ENCODE measurements at regions not wholly inside any gene's neighbourhood (a gene's known extent, or its start where the extent isn't known, plus 50 kb on each side); places are given as distances from the start of the nearest gene placed in this dataset.
"Not testable (repeated sequence)": the region's sequence is repeated elsewhere in the genome, so short reads cannot be mapped to it uniquely, and the experiment has no call there.

GRCh38 chr3:80676261-80676660 is 908.5 kb upstream of the ROBO1 start:
- POLR2A ChIA-PET: no interaction called here
- CTCF ChIA-PET: no interaction called here

DNA sequence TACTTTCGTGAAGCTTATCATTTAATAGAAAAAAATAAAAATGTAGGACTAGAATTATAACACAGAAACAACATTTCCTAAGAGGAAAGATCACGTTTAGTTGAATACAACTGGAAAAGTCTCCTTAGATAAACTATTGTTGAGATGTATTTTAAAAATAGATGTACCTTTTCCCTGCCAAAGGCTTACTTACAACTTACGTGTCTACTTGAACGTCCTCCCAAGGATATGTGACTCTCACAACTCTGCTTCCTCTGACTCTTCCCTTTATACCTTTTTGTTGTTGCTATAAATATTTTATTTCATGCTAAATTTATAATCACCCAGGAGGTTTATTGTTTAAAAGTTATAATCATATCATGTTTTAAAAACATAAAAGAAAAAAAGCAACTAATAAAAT is 908.0 kb upstream of the ROBO1 start:
- POLR2A ChIA-PET: no interaction called here
- CTCF ChIA-PET: no interaction called here

DNA sequence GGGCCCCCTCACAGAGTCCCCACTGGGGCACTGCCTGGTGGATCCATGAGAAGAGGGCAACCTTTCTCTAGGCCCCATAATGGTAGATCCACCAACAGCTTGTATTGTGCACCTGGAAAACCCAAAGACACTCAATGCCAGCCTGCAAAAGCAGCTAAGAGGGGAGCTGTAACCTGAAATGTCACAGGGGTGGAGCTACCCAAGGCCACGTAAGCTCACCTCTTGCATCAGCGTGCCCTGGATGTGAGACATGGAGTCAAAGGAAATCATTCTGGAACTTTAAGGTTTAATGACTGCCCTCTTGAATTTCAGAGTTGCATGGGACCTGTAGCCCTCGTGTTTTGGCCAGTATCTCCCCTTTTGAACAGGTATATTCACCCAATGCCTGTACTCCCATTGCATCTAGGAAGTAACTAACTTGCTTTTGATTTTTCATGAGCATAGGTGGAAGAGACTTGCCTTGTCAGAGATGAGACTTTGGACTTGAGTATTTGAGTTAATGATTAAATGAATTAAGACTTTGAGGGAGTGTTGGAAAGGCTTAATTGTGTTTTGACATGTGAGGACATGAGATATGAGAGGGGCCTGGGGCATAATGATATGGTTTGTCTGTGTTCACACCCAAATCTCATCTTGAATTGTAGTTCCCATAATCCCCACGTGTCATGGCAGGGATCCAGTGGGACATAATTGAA is 900.9 kb upstream of the ROBO1 start:
- ChIA-PET POLR2A (no interaction called here), CTCF (no interaction called here)

DNA sequence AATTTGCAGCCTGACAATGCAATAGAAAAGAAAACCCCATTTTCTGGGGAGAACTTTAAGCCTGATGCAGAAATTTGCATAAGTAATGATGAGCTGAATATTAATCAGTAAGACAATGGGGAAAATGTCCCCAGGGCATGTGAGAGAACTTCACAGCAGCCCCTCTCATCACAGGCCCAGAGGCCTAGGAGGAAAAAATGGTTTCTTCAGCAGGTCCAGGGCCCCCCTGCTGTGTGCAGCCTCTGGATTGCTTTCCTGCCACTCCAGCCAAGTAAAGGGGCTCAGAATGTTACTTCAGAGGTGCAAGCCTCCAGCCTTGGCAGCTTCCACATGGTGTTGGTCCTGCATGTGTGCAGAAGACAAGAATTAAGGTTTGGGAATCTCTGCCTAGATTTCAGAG is 900.3 kb upstream of the ROBO1 start:
- ChIA-PET POLR2A (no interaction called here), CTCF (no interaction called here)

DNA sequence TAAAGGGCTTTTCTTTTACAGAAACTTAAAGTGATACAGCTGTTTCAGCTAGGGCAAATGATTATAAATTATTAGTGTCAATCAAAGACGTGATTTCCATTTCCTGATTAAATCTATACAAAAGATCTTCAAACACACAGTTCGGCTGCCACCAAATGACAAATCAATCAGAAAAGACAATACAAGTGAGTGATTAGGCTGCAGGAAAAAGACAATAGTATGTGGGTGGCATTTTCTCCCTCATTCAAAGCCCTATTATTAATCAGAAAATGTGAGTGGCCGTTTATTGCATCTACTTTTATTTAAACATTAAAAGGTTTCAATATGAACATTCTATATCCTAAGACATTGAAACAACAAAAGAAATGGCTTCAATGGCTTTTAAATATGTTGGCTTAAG is 895.6 kb upstream of the ROBO1 start:
- POLR2A ChIA-PET: no interaction called here
- CTCF ChIA-PET: no interaction called here

GRCh38 chr3:80655216-80655615 is 887.4 kb upstream of the ROBO1 start:
- POLR2A ChIA-PET: no interaction called here
- CTCF ChIA-PET: no interaction called here

- CTCF ChIA-PET: no interaction called here
- POLR2A ChIA-PET: no interaction called here
These were observed 881.4 kb upstream of the ROBO1 start for GRCh38 chr3:80649170-80649569.

GRCh38 chr3:80643421-80643820 is 875.6 kb upstream of the ROBO1 start:
- POLR2A ChIA-PET: no interaction called here
- CTCF ChIA-PET: no interaction called here

DNA sequence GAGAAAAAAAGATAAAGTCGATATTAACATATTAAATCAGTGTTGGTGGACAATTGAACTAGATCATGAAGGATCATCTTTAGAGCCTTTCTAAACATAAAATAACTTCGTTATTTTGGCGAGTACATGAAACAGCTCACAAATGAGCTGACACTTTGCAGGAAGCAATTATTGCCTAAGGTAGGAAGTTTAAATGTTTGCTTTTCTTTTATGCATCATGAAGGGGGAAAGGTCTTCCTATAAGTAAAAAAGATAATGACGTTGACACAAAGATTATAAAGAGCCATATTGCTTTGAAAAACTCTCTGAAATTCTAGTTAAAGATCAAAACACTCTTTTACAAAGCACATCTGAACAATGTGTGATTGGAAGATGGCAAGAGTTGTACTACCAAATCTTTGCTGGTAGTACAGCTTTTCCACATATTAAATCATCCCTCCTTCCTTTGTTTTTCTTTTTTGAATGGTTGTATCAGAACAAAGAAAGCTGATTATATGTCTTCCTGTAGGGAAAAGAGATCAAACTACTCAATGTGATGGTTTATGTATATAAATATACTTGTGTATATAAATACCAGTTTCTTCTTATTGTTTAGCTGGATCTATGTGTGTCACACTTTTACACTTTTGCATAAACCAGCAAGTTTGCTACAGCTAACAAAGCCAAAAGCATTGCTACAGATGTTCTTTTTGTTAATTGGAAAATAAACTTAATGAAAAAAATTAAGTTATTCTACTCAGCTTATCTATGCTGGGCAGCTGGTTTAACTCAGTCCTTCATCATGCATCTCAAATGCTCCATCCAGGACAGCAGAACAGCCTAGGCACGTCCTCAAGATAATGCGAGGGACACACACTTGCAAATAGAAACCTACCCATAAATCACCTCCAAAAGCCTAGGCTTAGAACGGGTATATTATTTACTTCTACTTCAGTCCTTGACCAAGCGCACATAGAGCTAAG is 850.8 kb upstream of the ROBO1 start:
- POLR2A ChIA-PET: no interaction called here

DNA sequence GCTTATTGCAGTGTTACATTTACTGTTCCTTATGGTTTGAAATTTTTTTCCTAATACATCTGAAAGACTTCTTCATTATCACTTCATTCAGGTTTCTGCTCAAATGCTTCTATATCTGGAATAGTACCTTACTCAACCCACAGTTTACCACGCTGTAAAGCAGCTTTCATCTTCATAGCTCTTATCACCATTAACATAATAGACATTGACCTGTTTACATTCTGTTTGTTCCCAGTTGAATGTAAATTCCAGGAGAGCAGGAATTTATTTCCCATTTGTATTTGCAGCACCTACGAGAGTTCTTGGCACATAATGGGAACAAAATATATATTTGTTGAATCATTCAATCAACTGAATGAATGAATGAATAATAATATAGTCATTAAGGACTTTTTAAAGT is 844.6 kb upstream of the ROBO1 start:
- ChIA-PET CTCF (no interaction called here), POLR2A (no interaction called here)

More for the DNA sequence above, 850.8 kb upstream of the ROBO1 start:
- CTCF ChIA-PET: no interaction called here

DNA sequence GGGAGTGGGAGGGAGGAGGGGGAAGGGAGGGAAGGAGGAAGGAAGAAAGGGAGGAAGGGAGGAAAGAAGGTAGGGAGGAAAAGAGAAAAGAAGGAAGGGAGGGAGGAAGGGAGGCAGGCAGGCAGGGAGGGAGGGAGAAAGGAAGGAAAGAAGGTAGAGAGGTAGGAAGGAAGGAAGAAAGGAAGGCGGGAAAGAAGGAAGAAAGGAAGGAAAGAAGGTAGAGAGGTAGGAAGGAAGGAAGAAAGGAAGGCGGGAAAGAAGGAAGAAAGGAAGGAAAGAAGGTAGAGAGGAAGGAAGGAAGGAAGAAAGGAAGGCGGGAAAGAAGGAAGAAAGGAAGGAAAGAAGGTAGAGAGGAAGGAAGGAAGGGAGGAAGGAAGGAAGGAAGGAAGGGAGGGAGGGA is 840.3 kb upstream of the ROBO1 start:
- POLR2A ChIA-PET, CTCF ChIA-PET: not testable (repeated sequence)

DNA sequence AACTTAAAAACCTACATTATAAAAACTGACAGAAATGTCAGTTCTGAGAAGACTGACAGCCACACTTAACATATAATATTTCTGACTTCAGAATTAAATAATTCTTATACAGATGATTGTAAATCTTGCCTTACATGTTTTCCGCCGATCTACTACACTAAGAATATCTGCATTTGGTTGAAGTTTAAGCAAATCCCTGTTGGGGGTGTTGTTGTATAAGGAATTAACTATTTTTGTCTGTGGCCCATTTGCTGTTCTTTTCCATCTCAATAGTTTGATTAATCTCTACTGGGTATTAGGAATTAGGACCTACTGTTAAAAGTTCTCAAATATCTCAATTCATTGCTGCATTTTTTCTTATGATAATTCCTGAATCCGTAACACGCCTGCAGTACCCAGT is 838.3 kb upstream of the ROBO1 start:
- ChIA-PET CTCF (no interaction called here), POLR2A (no interaction called here)

GRCh38 chr3:80601479-80601878 is 833.7 kb upstream of the ROBO1 start:
- CTCF ChIA-PET: no interaction called here
- POLR2A ChIA-PET: no interaction called here

DNA sequence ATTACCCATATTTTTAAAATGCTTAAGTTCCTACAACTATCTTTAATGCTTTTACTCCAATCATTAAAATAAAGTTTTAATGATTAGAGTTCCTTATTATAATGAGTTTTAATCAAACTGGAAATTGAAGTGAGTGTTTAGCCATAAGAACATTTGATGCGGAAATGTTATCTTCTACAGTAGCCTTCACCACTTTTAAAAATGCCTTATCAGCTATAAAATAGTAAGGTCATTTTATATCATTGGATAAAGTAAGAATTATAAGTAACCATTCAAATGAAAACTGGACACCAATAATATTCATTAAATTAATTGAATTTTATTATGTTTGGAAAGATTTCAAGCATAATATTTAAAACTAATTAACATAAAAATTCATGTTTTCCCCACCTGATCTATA is 825.0 kb upstream of the ROBO1 start:
- ChIA-PET CTCF (no interaction called here), POLR2A (no interaction called here)

DNA sequence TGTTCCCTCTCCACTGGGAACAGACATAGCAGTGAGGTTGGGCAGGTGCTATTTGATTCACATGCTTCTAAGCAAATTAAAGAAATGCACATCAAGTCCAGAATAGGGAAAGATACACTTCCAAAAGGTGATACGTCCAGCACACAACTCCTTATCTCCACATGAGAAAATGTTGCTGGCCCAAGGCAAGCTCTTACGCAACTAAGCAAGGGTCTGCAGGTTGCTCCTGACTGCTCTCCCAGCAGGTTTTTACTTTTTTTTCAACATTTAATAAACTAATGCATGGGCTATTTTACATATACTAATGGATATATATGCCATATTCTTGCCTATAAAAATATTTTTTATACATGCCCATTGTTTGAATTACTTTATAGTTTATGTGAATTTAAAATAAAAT is 818.5 kb upstream of the ROBO1 start:
- ChIA-PET CTCF (no interaction called here), POLR2A (no interaction called here)

DNA sequence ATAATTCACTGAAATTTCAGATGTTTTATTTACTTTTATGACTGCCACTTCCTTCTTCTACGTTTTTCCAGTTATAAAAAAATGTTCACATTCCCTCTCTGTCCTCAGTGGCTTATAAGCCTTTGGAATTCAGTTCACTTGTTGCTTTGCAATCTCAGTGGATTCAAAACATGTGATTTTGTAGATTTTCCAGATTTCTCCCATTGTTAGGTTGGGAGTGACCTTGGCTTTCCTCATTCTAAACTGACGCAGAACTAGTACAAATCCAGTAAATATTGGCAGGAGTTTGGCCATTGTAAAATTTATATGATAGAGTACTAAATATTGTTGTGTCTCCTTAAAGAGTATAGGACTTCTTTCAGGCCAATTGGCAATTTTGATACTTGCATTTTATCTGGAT is 812.3 kb upstream of the ROBO1 start:
- CTCF ChIA-PET: no interaction called here

GRCh38 chr3:80564391-80564790 is 796.6 kb upstream of the ROBO1 start:
- ChIA-PET CTCF (no interaction called here), POLR2A (no interaction called here)

More for the DNA sequence above, 812.3 kb upstream of the ROBO1 start:
- POLR2A ChIA-PET: no interaction called here

GRCh38 chr3:80559701-80560100 is 791.9 kb upstream of the ROBO1 start:
- ChIA-PET CTCF (no interaction called here), POLR2A (no interaction called here)

GRCh38 chr3:80556763-80557162 is 789.0 kb upstream of the ROBO1 start:
- CTCF ChIA-PET: no interaction called here
- POLR2A ChIA-PET: no interaction called here

GRCh38 chr3:80554304-80554703 is 786.5 kb upstream of the ROBO1 start:
- POLR2A ChIA-PET: no interaction called here
- CTCF ChIA-PET: no interaction called here

DNA sequence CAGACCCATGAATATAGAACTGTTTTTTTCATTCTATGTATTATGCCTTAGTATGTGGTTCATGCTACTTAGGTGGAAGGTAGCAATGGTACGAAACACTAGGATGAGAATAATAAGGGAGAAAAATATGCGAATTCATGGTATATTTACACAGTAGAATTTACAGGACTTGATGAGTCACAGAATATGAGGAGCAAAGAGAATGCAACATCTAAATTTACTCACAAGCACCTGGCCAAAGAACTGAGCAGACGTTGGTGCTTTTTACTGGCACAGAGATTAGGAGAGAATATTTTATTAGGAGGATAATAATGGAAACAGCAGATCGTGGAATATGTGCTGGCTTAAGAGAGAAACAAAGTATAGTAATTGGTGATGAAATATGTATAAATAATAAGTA is 785.4 kb upstream of the ROBO1 start:
- POLR2A ChIA-PET: no interaction called here
- CTCF ChIA-PET: no interaction called here

DNA sequence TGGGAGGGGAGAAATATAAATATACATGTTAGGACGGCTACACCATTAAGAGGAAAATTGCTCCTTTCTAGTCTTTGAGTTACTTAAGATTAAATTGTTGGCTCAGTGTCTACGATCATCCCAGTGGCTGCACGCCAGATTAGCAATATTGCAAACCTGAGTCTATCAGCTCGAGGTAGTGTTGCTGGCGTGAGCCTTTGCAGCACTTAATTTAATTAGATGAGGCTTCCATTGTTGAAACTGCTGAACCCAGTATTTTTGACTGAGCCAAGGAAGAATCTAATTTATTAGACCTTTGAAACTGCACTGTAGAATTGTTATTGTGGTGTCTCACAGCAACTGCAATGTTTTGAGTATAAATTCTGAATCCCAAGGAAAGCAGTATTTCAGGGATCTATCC is 782.4 kb upstream of the ROBO1 start:
- CTCF ChIA-PET: no interaction called here
- POLR2A ChIA-PET: no interaction called here

Data from activated CD8-positive, alpha-beta memory T cell treated with anti-CD3 and anti-CD28 coated beads for 36 hours (primary cell).